Activated gamma-delta T cell (primary cell): ENCODE measurements at regions not wholly inside any gene's neighbourhood (a gene's known extent, or its start where the extent isn't known, plus 50 kb on each side); places are given as distances from the start of the nearest gene placed in this dataset.
"Not testable (repeated sequence)": the region's sequence is repeated elsewhere in the genome, so short reads cannot be mapped to it uniquely, and the experiment has no call there.

Experiments used
- DNase-seq: peaks from one replicate; lab custom pipeline; 2025; lab: John Stamatoyannopoulos, UW

DNA sequence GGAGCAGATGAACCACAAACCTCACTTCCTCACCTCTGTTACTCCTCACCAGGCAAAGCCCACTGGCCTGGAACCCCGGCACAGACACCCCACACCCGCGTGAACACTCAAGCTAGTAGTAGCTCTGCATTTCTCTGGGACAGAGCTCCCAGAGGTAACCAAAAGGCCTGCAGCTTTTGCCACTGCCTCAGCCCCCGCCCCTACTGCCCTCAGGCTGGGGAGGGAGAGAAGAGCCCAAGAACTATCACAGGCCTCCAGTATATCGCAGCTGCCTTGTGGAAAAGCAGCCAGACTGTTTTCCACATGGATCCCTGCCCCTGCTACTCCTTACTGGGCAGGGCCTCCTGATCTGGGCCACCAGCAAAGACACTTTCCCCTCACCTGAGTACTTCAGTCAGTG is 728.7 kb upstream of the ACTRT1 start:
- no peak for DNase-seq

DNA sequence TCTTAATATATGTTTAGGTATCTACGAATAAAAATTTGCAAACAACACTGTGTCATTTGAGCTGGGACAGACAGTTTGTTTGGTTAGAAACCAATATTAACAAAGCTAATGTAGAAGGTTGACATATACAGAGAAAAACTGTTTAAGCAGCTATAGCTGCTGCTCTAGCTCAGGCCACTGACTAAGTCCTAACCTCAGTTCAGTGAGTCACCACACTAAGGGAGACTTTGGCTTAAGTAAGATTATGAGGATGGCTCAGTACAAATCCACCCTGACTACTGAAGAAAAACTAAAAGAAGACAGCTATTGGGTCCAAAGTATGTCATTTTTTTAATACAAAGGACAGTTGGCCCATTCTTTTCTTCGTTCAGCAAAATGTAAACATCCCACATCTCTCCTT is 717.3 kb upstream of the ACTRT1 start:
- no peak for DNase-seq

DNA sequence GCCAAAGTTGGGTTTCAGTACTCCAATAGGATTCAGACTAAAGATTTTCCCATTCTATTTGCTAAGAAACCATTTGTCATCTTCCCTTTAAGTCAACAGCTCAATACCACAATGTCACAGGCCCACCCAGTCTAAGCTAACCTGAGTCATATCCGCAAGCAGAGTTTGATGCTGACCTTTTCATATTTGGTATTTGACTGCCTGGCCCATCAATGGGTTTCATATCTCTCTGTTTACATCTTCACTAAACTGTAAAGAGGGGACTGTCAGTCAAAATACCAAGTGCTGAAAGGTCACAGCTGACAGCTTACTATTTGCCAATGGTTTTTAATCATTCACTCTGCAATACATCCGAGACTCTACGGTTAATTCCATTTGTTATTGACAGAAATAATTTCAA is 707.5 kb upstream of the ACTRT1 start:
- DNase-seq = no peak

- DNase-seq = no peak
Observed at GRCh38 chrX:128759177-128759576, 707.0 kb upstream of the ACTRT1 start.

DNA sequence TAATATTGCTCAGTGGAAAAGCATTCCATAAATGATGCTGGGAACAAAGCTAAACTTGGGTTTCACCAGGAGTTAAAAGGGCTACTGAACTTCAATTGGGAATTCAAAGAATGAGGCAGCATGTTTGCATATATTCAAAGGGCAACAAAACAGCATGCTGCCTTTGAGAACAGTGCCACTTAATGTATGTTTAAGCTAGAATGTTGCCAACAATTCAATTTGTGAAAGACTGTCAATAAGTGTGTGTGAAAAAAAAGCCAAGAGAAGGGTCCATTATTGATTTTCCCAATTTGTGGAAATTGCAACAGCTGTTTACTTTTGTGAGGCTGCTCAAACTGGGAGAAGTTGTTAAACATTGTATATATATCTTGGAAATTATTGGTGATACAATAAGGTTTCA is 701.9 kb upstream of the ACTRT1 start:
- no peak for DNase-seq

GRCh38 chrX:128739539-128739938 is 687.3 kb upstream of the ACTRT1 start:
- no peak for DNase-seq

DNA sequence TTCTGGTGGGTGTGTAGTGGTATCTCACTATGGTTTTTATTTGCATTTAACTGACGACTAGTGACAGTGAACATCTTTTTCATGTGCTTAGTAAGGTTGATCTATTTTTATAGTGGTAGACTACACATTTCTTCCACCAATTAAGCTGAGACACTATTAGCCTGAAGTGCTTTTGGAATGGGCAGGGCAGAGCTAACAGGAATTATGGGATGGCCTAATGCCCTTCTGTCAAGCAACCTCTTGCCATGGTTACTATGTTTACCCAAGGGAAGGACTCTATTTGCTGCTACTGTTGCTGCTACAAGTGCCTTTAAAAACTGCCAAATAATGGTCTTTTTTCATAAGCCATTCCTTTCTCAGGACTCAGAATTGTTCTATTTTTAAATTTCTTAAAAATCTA is 676.7 kb upstream of the ACTRT1 start:
- DNase-seq = no peak

GRCh38 chrX:128717635-128718578 is 665.7 kb upstream of the ACTRT1 start:
- DNase-seq = no peak

DNA sequence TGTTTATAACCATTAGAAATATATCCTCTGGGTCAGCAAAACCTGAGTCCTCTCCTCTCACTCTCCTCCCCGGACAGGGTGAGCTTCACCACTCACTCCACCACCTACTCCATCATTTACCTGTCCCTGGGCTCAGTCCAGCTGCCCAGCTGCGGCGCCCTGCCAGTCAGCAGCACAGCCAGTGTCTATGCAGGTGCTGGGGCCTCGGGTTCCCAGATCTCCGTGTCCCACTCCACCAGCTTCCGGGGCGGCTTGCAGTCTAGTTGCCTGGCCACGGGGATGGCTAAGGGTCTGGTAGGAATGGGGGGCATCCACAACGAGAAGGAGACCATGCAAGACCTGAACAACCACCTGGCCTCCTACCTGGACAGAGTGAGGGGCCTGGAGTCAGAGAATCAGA is 662.2 kb upstream of the ACTRT1 start:
- no peak for DNase-seq

- DNase-seq = no peak
Observed at GRCh38 chrX:128699716-128700285, 647.6 kb upstream of the ACTRT1 start.

DNA sequence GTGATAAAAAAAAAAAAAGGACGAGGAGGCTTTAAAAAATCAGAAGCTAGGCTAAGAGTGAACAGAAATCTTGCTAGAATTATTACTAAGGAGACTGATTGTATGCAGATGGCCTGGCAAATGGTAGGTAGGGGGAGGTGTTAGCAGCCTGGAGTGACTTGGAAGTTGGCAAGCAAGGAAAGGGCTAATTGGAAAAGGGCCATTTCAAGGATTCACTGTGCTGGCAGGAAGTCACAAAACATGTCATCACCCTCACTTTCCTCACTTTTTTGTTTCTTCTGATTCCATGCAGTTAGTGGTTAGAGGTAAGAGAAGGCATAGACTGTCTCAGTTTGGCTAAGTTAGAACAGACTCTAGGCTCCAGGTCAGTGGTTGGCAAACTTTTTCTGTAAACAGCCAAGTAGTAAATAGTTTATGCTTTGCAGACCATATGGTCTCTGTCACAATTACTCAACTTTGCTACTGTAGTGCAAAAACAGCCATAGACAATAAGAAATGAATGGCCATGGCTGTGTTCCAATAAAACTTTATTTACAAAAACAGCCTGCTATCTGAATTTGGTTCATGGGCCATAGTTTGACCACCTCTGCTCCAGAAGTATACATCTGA is 646.5 kb upstream of the ACTRT1 start:
- DNase-seq = no peak

- DNase-seq = no peak
Observed at GRCh38 chrX:128691872-128692271, 639.7 kb upstream of the ACTRT1 start.

DNA sequence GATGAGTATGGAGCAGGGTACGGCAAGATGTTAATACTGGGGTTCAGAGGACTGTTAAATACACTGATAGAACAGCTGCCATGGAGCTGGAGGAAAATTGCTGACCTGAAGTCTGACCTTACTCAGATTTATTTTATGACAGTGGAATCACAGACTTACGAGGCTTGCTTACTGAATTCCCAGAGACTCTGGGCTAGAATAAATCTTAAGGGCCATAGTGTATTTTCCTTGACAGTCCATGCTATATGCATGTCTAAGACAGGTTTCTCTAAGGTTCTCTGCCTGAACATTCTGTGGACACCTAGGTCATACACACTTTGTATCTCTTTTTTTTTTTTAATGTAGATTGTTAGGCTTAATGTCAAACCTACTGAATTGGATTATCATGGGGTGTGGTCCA is 633.2 kb upstream of the ACTRT1 start:
- DNase-seq = no peak

DNA sequence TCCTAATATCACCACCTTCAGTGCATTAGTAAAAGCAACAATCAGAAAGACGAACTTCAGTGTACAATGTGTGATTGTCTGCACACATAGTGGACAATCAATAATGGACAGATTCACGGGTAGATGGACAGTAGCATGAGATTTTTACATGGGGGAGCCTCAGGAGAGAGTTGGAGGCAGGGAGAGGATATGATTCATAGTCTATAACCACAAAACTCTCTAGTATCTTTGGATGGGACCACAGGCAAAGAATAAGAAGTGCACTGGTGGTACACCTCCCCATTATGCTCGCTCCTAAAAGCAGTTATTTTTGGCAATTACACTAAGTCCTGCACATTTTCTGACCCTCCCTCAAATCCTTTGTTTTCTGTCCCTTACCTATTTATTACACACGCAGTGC is 624.4 kb upstream of the ACTRT1 start:
- no peak for DNase-seq

DNA sequence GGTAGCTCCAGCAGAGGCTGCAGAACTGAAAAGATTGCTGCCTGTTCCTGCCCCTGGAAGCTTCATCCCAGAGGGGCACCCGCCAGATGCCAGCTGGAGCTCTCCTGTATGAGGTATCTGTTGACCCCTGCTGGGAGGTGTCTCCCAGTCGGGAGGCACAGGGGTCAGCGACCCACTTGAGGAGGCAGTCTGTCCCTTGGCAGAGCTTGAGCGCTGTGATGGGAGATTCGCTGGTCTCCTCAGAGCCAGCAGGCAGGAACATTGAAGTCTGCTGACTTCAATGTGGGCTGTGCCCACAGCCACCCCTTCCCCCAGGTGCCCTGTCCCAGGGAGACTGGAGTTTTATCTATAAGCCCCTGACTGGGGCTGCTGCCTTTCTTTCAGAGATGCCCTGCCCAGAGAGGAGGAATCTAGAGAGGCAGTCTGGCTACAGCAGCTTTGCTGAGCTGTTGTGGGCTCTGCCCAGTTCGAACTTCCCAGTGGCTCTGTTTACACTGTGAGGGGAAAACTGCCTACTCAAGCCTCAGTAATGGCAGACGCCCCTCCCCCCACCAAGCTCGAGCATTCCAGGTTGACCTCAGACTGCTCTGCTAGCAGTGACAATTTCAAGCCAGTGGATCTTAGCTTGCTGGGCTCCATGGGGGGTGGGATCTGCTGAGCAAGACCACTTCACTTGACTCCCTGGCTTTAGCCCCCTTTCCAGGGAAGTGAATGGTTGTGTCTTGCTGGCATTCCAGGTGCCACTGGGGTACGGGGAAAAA is 622.3 kb upstream of the ACTRT1 start:
- not testable (repeated sequence) for DNase-seq

GRCh38 chrX:128664211-128664610 is 612.0 kb upstream of the ACTRT1 start:
- no peak for DNase-seq

DNA sequence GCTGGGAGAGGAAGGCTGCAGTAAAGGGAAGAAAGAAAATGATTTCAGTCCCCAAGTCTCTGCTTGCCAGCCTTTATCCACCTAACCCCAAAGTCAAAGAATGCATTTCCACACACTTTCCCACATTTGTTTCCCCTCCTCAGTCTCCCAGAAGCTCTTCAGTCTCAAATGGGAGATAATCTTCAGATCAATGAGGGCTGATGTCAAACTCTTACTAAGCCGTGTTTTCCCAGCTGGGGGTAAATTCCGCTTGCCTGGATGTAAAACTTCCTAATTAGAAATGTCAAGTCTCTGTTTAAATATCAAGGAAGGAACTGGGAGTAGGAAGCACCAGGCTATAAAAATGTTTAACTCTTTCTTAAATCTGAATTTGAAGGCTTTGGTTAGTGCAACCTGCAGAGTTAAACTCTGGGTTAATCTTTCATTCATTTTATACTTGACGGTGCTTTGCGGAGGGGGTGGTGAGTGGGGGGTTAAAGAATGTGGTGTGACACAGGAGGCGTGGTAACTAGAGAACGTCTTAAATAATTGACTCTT is 601.4 kb upstream of the ACTRT1 start:
- DNase-seq = no peak

GRCh38 chrX:128650326-128650725 is 598.1 kb upstream of the ACTRT1 start:
- no peak for DNase-seq

DNA sequence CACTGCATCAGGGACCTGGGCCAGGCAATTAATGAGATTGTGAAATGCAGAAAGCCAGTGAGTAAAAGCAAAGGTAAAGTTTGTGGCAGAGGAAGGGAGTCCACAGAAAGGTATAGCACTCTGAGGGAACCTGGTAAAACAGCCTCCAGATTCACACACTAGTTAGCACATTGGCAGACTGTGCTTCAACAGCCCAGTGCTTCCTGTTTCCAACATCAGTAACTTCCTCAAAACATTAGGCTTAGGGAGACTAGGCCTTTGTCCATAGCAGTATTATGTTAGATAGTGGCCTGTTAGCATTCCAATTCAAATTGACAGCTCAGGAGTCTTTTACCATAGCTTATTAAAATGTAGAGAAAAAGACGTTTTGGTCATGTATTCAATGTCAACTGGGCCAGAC is 582.6 kb upstream of the ACTRT1 start:
- no peak for DNase-seq

DNA sequence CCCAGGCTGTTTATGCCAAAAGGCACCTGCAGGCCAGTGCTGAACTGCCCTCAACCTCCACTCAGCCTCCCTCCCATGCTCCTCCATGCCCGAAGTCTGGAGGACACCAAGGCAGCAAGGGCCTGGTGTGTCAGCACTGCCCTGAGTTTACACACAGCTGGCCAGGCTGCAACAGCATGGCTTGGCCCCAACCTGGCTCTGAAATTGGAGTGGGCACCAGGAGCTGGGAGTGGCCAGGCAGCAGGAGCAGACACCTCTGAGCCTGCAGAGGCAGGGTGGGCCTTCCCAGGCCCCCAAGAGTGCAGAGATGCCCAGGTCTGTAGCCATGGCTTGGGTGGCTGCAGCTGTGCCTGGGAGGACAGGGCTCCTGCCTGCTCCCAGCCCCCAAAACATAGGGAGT is 571.2 kb upstream of the ACTRT1 start:
- DNase-seq = peak; percentile 1

GRCh38 chrX:128622296-128622695 is 570.1 kb upstream of the ACTRT1 start:
- DNase-seq = no peak

- no peak for DNase-seq
Observed at GRCh38 chrX:128619490-128619889, 567.3 kb upstream of the ACTRT1 start.
